HFFc6 (cell line): ENCODE measurements at regions not wholly inside any gene's neighbourhood (a gene's known extent, or its start where the extent isn't known, plus 50 kb on each side); places are given as distances from the start of the nearest gene placed in this dataset.

Source experiments
- DNase-seq: peaks from one replicate; pipeline ENCODE4 v3.0.0-alpha.2; 2018
- H3K27ac Mint-ChIP-seq: 2 replicates; pipeline ENCODE4 v1.8.0; 2020; ENCODE audit warnings: mild to moderate bottlenecking, mixed read lengths
- H3K27me3 Mint-ChIP-seq: 2 replicates; pipeline ENCODE4 v1.8.0; 2021; ENCODE audit warnings: mild to moderate bottlenecking, moderate library complexity, mixed read lengths; ENCODE audit not compliant: insufficient read depth
- H3K36me3 Mint-ChIP-seq: 2 replicates; pipeline ENCODE4 v1.8.0; 2021; ENCODE audit warnings: low read depth, mixed read lengths
- H3K4me1 Mint-ChIP-seq: 2 replicates; pipeline ENCODE4 v1.8.0; 2020; ENCODE audit warnings: low read depth, mixed read lengths
- H3K4me3 Mint-ChIP-seq: 2 replicates; pipeline ENCODE4 v1.8.0; 2020; ENCODE audit warnings: mild to moderate bottlenecking, moderate library complexity, mixed read lengths
- H3K9me3 Mint-ChIP-seq: 2 replicates; pipeline ENCODE4 v1.8.0; 2020; ENCODE audit warnings: mild to moderate bottlenecking, mixed read lengths
- CTCF ChIP-seq: fragments of 200-600 bp; sonication (generic); IDR thresholded peaks from 2 replicates; pipeline ENCODE4 v1.5.0; 2021; ENCODE audit warnings: antibody characterized with exemption, mild to moderate bottlenecking

GRCh38 chr3:165635791-165636683 is 201.2 kb downstream of the BCHE start:
- Mint-ChIP-seq H3K4me3 (no peak overlapping the region), H3K4me1 (no peaks in the 10 kb centered on the region), H3K27me3 (peaks cover 3% of the 10 kb centered on the region), H3K9me3 (no peaks in the 10 kb centered on the region), H3K36me3 (no peaks in the 10 kb centered on the region), H3K27ac (no peak overlapping the region)
- no peak for DNase-seq
- TF ChIP-seq CTCF: no peak

GRCh38 chr3:165624761-165625160 is 212.5 kb downstream of the BCHE start:
- H3K9me3 Mint-ChIP-seq: no peaks in the 10 kb centered on the region
- no peaks in the 10 kb centered on the region for H3K36me3 Mint-ChIP-seq
- peaks cover 2% of the 10 kb centered on the region; the same call in 1 of the 2 replicates for H3K27me3 Mint-ChIP-seq
- no peak overlapping the region for H3K4me3 Mint-ChIP-seq
- peak; percentile 73 for TF ChIP-seq CTCF
- DNase-seq: no peak
- H3K27ac Mint-ChIP-seq: no peak overlapping the region
- H3K4me1 Mint-ChIP-seq: no peaks in the 10 kb centered on the region

GRCh38 chr3:165622356-165622755 is 214.9 kb downstream of the BCHE start:
- H3K36me3 Mint-ChIP-seq: no peaks in the 10 kb centered on the region
- TF ChIP-seq CTCF: no peak
- DNase-seq: no peak
- no peak overlapping the region for H3K27ac Mint-ChIP-seq
- H3K27me3 Mint-ChIP-seq: peaks cover 2% of the 10 kb centered on the region; the same call in 1 of the 2 replicates
- H3K9me3 Mint-ChIP-seq: peaks cover 11% of the 10 kb centered on the region
- no peak overlapping the region for H3K4me3 Mint-ChIP-seq
- H3K4me1 Mint-ChIP-seq: no peaks in the 10 kb centered on the region

GRCh38 chr3:165619069-165619468 is 218.2 kb downstream of the BCHE start:
- no peak overlapping the region for H3K4me3 Mint-ChIP-seq
- H3K27me3 Mint-ChIP-seq: no peaks in the 10 kb centered on the region
- TF ChIP-seq CTCF: no peak
- no peaks in the 10 kb centered on the region for H3K36me3 Mint-ChIP-seq
- peaks cover 19% of the 10 kb centered on the region for H3K9me3 Mint-ChIP-seq
- H3K4me1 Mint-ChIP-seq: no peaks in the 10 kb centered on the region
- H3K27ac Mint-ChIP-seq: no peak overlapping the region
- no peak for DNase-seq

GRCh38 chr3:165617134-165617533 is 220.1 kb downstream of the BCHE start:
- no peaks in the 10 kb centered on the region for H3K36me3 Mint-ChIP-seq
- no peak overlapping the region for H3K27ac Mint-ChIP-seq
- H3K9me3 Mint-ChIP-seq: peaks cover 19% of the 10 kb centered on the region

More at GRCh38 chr3:165617134-165617533, 220.1 kb downstream of the BCHE start:
- Mint-ChIP-seq H3K4me1 (no peaks in the 10 kb centered on the region), H3K27me3 (no peaks in the 10 kb centered on the region), H3K4me3 (no peak overlapping the region)
- no peak for TF ChIP-seq CTCF
- no peak for DNase-seq
